Fibroblast of skin of left biceps (primary cell): ENCODE measurements at regions not wholly inside any gene's neighbourhood (a gene's known extent, or its start where the extent isn't known, plus 50 kb on each side); places are given as distances from the start of the nearest gene placed in this dataset.
"Not testable (repeated sequence)": the region's sequence is repeated elsewhere in the genome, so short reads cannot be mapped to it uniquely, and the experiment has no call there.

Source experiments
- DNase-seq, 2 experiments: peaks; one replicate each; pipeline ENCODE4 v3.0.0-alpha.2; 2013; ENCODE audit warnings: low read depth in 2 of 2

GRCh38 chr14:101616202-101616601 lies 54.9 kb downstream of the DIO3 start:
- DNase-seq: no peak

DNA sequence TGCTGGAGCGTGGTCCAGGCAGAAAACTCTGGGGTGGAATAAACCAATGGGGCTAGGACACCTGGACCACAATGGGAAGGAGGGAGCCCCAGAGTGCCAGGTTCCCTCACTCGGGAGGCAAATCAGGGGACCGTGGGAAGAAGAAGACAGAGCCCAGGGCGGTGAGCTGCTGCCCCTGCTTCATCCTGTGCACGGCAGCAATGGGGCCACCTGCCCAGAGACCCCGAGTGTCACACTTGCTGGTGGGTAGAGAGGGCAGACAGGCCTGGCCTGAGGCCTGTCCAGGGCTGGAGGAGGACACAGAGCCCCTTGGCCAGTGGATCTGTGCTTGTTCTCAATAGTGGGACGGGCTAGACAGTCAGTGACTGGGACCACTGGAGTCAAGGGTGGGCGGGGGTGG lies 58.2 kb downstream of the DIO3 start:
- DNase-seq: no peak

DNA sequence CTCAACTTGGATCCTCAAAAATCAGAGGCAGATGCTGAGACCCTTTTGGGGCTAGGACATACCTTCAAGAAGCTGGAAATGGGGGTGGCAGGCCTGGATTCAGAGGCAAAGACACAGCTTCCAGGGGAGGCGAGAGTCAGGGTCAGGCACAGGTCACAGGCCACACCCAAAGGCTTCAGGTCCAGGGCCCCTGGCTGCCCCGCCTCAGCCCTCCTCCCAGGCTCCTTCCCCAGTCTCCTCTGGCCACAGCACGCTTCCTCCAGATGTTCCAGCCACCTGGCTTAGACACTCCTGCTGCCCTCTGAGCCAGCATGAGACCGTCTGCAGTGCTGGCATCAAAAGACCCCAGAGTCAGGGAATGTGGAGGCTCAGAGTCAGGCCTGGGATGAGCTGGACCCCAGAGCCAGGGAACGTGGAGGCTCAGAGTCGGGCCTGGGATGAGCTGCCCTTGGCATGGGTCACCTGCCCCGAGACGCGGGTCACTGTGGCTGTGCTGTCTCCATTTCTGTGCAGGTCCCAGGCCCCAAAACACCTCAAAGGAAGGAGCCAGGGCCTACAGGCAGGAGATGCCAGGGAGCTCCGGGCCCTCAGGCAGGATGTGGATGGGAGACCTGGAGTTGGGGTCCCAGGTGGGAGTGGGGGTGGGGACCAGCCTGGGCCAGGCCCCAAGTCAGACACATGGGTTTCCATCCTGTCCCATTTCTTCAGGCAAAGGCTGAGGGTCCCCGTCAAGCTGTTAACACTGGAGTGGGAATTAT lies 58.9 kb downstream of the DIO3 start:
- no peak for DNase-seq

DNA sequence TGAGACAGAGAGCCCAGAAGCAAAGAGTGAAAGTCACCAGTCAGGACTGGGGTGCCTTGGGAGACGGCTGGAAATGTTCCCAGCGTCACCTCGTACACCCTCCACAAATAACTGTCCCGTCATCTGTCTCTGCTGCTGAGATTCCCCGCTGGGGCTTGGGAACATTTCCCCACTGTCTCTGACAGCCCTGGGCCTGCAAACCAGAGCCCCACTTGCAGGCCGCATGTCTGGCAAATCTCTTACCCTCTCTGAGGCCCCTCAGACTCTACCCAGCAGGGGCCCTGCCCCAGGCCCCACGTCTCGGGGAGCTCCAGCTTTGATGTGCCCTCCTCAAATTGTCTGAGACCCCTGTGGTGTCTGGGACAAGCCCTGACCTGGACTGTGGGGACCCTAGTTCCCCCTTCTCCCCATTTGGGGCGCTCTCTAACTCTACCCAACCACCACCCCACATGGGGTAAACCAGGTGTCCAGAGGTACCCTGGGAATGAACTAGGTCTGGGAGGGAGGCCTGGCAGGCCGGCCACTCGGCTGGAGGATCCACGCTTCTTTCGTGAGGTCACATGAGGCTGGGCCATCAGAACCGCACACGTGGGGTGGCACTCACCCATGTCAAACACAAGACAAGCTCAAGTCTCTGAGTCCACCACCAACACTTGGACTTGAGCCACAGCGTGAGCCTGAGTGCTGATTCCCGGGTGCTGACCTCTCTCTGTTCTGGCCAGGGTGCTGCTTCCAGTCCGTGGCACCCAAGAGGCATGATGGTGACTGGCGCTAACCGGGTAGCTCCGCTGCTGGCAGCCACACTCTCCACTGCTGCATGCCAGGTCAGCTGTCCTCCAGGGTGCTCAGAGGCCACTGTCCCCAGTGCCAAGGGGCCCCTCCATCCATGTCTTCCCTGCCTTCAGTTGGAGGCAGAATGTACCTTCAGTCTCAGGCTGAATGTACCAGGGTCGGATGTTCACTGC lies 59.8 kb downstream of the DIO3 start:
- no peak for DNase-seq

GRCh38 chr14:101622251-101623076 lies 61.2 kb downstream of the DIO3 start:
- no peak for DNase-seq

DNA sequence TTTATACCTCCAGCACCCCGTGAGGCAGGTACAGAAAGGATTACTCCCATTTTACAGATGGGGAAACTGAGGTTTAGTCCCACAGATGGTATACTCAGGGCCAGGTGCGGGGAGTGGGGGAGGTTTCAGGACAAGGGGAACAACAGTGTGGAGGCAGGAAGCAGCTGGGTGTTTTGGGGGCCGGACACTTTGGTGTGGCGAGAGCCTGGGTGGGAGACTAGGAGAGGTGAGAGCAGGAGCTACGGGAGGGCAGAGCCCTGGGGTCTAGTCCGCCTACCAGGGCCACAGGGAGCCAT lies 61.7 kb downstream of the DIO3 start:
- no peak for DNase-seq

GRCh38 chr14:101623685-101624444 lies 62.6 kb downstream of the DIO3 start:
- DNase-seq: no peak

DNA sequence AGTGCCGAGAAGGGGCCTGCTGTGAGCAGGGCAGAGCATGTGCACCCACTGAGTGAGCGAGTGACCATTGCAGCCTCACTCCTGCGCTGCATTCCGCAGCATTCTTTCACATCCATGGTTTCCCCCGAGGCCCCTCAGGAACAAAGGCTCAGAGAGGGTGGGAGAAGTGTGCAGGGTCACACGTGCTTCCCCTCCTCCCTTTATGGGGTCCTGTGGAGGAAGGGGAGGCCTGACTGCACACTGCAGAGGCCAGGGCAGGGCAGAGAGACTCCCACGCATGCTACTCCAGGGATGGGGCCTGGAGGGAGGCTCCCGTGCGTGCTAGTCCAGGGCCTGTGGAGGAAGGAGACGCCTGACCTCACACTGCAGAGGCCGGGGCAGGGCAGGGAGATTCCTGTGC lies 63.2 kb downstream of the DIO3 start:
- DNase-seq: no peak

- no peak for DNase-seq
Observed at GRCh38 chr14:101625336-101626097, 64.2 kb downstream of the DIO3 start.

DNA sequence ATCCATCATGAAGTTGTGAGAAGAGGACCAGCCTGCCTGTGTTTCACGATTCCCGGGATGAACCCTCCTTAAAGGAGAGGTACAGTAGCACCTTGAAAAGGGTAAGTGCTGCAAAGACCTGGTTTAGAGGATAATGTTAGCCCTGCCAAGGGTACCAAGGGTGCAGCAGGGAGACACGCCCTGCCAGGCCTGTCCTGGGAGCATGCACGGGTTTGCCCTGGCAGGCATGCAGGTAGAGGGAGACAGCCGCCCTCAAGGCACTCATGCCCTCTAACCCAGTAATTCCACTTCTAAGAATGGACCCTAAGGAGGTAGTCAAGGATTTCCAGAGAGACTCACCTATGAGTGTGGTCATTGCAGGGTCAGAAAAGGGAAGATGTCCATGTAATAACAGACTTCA lies 65.0 kb downstream of the DIO3 start:
- no peak for DNase-seq

- DNase-seq: no peak
Observed at GRCh38 chr14:101627915-101628262, 66.6 kb downstream of the DIO3 start.

DNA sequence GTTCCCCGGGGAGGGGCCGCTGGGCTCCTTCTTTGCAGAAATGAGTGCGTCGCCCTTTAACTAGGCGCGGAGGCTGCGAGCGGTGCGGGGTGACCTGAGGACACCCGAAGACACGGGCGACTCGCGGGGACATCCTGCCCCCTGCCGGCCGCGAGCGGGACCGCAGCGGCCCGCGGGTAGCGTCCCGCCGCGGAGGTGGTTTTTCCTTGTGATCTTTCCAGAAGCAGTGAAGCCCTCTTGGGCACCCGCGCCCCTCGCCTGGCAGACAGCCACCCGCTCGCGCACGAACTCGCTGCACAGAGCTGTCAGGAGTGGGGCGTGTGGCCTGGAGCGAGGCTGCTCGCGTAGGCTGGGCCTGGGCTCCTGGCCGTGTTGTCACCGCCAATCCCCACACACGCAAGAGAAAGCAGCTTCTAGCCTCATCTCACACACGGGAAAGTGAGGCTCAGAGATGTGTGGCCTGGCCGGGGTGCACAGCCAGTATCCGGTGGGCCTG lies 67.2 kb downstream of the DIO3 start:
- peak; percentile 6 to 18 for DNase-seq

GRCh38 chr14:101628975-101629374 lies 67.7 kb downstream of the DIO3 start:
- no peak for DNase-seq

DNA sequence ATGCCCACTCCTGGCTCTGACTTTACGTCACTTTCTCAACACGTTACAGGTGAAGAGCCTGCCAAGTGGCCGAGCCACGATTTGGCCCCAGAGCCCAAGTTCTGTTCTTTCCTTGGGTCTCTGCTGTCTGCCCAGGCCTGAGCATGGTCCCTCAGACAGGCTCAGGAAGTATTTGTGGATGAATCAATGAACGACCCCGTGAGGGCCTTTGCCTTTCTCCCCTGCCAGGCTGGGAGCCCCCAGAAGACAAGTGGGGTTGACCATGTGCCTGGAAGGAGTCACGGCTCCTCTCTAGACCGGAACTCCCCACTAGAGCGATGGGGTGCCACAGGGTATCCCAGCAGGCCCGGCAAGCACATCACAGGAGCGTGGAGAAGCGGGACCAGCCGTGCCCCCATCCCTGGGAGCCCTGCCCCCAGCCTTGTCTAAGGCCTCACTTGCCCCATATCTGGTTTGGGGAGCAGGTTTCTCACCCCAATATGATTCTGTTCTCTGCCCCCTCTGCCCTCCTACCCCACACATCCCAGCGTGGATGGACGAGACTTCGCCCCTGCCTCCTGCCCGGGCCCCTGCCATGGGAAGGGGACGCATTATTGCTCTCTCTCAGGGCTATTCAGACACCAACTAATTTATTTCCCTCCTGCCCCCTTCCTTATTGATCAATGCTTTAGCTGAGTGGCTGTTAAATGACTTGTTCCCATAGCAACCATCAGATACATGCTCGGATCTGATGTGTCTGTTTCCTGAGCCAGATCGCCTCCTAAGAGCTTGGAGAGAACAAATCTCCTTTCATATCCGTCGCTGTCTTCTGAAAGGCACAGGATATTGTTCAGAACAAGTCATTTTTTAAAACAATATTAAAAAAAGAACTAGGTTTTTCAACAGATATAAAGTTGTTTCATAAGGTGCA lies 69.0 kb downstream of the DIO3 start:
- DNase-seq: no peak

GRCh38 chr14:101631199-101631598 lies 69.9 kb downstream of the DIO3 start:
- DNase-seq: no peak

- DNase-seq: not testable (repeated sequence)
Observed at GRCh38 chr14:101631970-101632369, 70.7 kb downstream of the DIO3 start.

- no peak for DNase-seq
Observed at GRCh38 chr14:101632520-101632919, 71.2 kb downstream of the DIO3 start.

GRCh38 chr14:101633276-101633675 lies 72.0 kb downstream of the DIO3 start:
- no peak for DNase-seq

DNA sequence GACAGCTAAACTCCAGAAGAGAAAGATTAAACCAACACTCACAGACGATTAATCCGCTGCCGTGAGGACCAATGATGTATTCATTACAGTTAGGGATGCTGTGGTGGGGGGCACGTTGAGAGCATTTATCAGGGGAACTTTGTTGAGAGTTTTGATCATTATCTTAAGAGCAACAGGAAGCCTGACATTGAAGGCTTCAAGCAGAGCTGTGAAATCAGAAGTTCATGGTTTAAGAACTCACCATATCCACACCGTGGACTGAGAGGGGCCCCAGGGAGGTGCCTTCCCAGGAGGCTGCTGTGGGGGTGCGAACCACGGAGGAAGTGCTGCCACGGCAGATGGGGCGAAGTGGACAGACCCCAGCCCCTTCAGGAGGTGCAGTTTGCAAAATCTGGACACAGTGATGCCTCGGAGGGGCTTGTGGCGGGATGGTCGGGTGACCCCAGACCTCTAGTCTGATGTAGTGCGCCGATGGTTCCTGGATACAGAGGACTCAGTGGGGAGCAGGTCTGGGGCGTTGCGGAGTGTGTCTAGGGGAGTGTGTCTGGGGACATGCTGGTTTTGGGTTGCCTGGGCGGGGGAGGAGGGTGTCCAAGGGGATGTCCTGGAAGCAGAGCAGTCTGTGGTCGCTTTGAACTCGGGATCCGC lies 73.0 kb downstream of the DIO3 start:
- DNase-seq: no peak
